ENCODE measurements at regions not wholly inside any gene's neighbourhood (a gene's known extent, or its start where the extent isn't known, plus 50 kb on each side); places are given as distances from the start of the nearest gene placed in this dataset.

- TF ChIP-seq EZH2phosphoT487 (IDR thresholded peaks at IDR 0.05), result no peak
- no peak for TF ChIP-seq CTCF (IDR thresholded peaks at IDR 0.05)
- TF ChIP-seq EZH2 (IDR thresholded peaks at IDR 0.05), result no peak
Observed at GRCh38 chr6:140917911-140918310, 1214.8 kb upstream of the GJE1 start.
